ENCODE measurements at regions not wholly inside any gene's neighbourhood (a gene's known extent, or its start where the extent isn't known, plus 50 kb on each side); places are given as distances from the start of the nearest gene placed in this dataset.

DNA sequence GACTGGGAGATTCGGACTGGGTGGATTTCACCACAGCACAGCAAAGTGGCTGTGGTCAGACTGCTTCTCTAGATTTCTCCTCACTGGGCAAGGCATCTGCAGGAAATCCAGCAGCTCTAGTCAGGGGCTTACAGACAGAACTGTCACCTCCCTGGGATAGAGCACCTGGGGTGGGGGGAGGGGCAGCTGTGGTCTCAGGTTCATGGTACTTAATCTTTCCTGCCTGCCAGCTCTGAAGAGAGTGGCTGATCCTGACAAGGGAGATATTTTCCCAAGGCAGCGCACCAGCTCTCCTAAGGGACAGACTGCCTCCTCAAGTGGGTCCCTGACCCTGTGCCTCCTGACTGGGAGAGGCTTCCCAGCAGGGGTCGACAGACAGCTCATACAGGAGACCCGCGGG is 212.8 kb upstream of the KLF12 start:
- no peak overlapping the region for H3K4me3 Mint-ChIP-seq
- Histone ChIP-seq H3K9me3 (no peaks in the 10 kb centered on the region), H3K27me3 (replicated peaks in 1 of 2; ENCODE audit: control insufficient read depth in 2 of 2, extremely low read depth in 1 of 2, insufficient read depth in 2 of 2, low read length in 1 of 2) (peaks cover 0 to 11% of the 10 kb centered on the region in 2 experiments), H3K4me1 (ENCODE audit: control insufficient read depth in 1 of 2, extremely low read depth in 1 of 2, insufficient read depth in 2 of 2, low read length in 2 of 2) (no peaks in the 10 kb centered on the region), H3K36me3 (ENCODE audit: control insufficient read depth in 2 of 2, extremely low read depth in 1 of 2, insufficient read depth in 1 of 2, low read length in 1 of 2) (no peaks in the 10 kb centered on the region), H3K4me3 (ENCODE audit: control insufficient read depth in 1 of 2, extremely low read depth in 1 of 2, low read length in 1 of 2) (no peak overlapping the region), H3K27ac (ENCODE audit: low read length) (no peak overlapping the region)
- no peak for ATAC-seq (replicated peaks in 1 of 4)
- 93% methylated on average over 4 of the region's 5 CpGs for WGBS (ENCODE audit: insufficient coverage)
- peaks cover 8 to 39% (median 15%) of the 10 kb centered on the region in 3 donors for H3K9me3 Mint-ChIP-seq
- ChIA-PET POLR2A (interaction anchor here in 1 of 2 donors (0.5 to 0.6 kb wide), 2 partner anchors 176 to 342 kb away, joined by 3 to 4 read pairs; no protein-coding TSS in a partner anchor), CTCF (interaction anchor here in 1 of 2 donors (0.6 kb wide), 1 partner anchor 116 kb away, joined by 6 read pairs; no protein-coding TSS in a partner anchor)
- H3K4me1 Mint-ChIP-seq: peaks cover 0 to 4% (median 2%) of the 10 kb centered on the region in 3 donors
- peaks cover 40% of the 10 kb centered on the region for H3K36me3 Mint-ChIP-seq
- no peak overlapping the region for H3K27ac Mint-ChIP-seq
- peaks cover 1 to 5% of the 10 kb centered on the region in 2 donors for H3K27me3 Mint-ChIP-seq
- DNase-seq: no peak

DNA sequence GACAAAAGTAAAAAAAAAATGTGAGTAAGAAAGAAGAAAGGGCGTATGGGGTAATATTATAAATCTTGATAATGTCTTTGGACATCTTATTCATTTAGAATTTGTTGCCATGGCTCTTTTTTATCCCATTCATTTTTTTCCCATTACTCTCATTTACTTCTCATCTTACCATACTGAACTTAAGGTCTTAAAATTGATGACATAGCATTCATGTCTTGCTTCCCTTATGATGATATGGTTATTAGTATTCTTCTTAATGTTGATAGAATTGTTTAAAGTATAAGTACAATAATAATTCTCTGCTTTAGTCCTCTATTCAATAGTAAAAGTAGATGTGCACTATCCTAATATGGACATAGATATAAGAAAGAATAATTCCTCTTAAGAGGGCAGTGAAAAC is 204.1 kb upstream of the KLF12 start:
- WGBS (ENCODE audit: insufficient coverage): no CpG with 5 or more reads among the region's 1 CpG
- DNase-seq (no peak), ATAC-seq (replicated peaks in 1 of 4) (no peak)
- H3K4me3 ChIP-seq (ENCODE audit: control insufficient read depth in 1 of 2, extremely low read depth in 1 of 2, low read length in 1 of 2): no peak overlapping the region
- no peaks in the 10 kb centered on the region for H3K36me3 ChIP-seq (ENCODE audit: control insufficient read depth in 2 of 2, extremely low read depth in 1 of 2, insufficient read depth in 1 of 2, low read length in 1 of 2)
- H3K4me1 Mint-ChIP-seq: peaks cover 0 to 6% (median 0%) of the 10 kb centered on the region in 3 donors
- ChIA-PET CTCF (no interaction called here), POLR2A (no interaction called here)
- no peaks in the 10 kb centered on the region for H3K4me1 ChIP-seq (ENCODE audit: control insufficient read depth in 1 of 2, extremely low read depth in 1 of 2, insufficient read depth in 2 of 2, low read length in 2 of 2)
- no peaks in the 10 kb centered on the region for H3K27me3 ChIP-seq (replicated peaks in 1 of 2; ENCODE audit: control insufficient read depth in 2 of 2, extremely low read depth in 1 of 2, insufficient read depth in 2 of 2, low read length in 1 of 2)
- H3K4me3 Mint-ChIP-seq: no peak overlapping the region
- H3K27me3 Mint-ChIP-seq: no peaks in the 10 kb centered on the region
- H3K27ac Mint-ChIP-seq: no peak overlapping the region
- peaks cover 45% of the 10 kb centered on the region for H3K36me3 Mint-ChIP-seq
- no peak overlapping the region for H3K27ac ChIP-seq (ENCODE audit: low read length)
- no peaks in the 10 kb centered on the region for H3K9me3 ChIP-seq
- peaks cover 3 to 21% (median 5%) of the 10 kb centered on the region in 3 donors for H3K9me3 Mint-ChIP-seq

DNA sequence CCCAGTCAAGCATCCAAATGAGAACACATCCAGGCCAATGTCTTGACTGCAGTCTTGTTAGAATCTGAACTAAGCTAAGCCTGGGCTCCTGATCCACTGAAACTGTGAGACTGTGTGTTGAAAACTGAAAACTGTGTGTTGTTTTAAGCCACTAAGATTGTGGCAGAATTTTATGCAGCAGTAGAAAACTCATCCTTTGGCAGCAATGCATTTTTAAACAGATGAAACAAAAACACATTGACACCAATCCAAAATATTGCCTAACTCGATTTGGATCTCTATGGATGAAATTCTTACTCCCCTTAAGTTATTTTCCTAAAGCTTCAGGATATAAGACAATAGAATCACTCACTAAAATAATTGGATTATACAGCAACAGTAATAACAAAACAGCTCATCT is 202.3 kb upstream of the KLF12 start:
- Histone ChIP-seq H3K27me3 (replicated peaks in 1 of 2; ENCODE audit: control insufficient read depth in 2 of 2, extremely low read depth in 1 of 2, insufficient read depth in 2 of 2, low read length in 1 of 2) (no peaks in the 10 kb centered on the region), H3K9me3 (no peaks in the 10 kb centered on the region), H3K4me1 (ENCODE audit: control insufficient read depth in 1 of 2, extremely low read depth in 1 of 2, insufficient read depth in 2 of 2, low read length in 2 of 2) (no peaks in the 10 kb centered on the region), H3K27ac (ENCODE audit: low read length) (no peak overlapping the region), H3K4me3 (ENCODE audit: control insufficient read depth in 1 of 2, extremely low read depth in 1 of 2, low read length in 1 of 2) (no peak overlapping the region), H3K36me3 (ENCODE audit: control insufficient read depth in 2 of 2, extremely low read depth in 1 of 2, insufficient read depth in 1 of 2, low read length in 1 of 2) (no peaks in the 10 kb centered on the region)
- ChIA-PET CTCF (interaction anchor here in 1 of 2 donors (0.7 kb wide), 1 partner anchor 137 kb away, joined by 4 read pairs; no protein-coding TSS in a partner anchor), POLR2A (interaction anchor here in 1 of 2 donors (0.7 kb wide), 1 partner anchor 24 kb away, joined by 4 read pairs; no protein-coding TSS in a partner anchor)
- no peak for DNase-seq
- no peak overlapping the region for H3K27ac Mint-ChIP-seq
- WGBS (ENCODE audit: insufficient coverage): no CpG with 5 or more reads among the region's 1 CpG
- H3K4me3 Mint-ChIP-seq: no peak overlapping the region
- peaks cover 33% of the 10 kb centered on the region for H3K36me3 Mint-ChIP-seq
- H3K4me1 Mint-ChIP-seq: peaks cover 0 to 2% (median 0%) of the 10 kb centered on the region in 3 donors
- no peak for ATAC-seq (replicated peaks in 1 of 4)
- H3K27me3 Mint-ChIP-seq: no peaks in the 10 kb centered on the region
- H3K9me3 Mint-ChIP-seq: peaks cover 0 to 9% (median 5%) of the 10 kb centered on the region in 3 donors

DNA sequence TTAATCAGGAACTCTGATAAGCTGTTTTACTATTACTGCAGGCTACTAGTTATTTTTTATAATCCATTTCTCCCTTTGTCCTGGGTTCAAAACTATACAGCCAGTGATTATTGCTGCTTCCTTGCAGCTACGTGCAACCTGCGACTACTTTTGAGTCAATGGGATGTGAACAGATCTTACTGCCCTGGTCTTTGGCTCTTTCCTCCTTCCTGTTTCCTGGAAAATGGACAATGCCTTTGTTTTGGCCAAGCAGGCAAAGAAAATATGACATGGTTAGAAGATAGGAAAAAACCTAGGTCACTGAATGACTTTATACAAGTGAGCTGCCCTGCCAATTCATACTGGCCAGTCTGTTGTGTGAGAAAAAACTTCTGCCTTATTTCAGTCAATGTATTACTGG is 201.2 kb upstream of the KLF12 start:
- no peak overlapping the region for H3K4me3 ChIP-seq (ENCODE audit: control insufficient read depth in 1 of 2, extremely low read depth in 1 of 2, low read length in 1 of 2)
- no peaks in the 10 kb centered on the region for H3K4me1 ChIP-seq (ENCODE audit: control insufficient read depth in 1 of 2, extremely low read depth in 1 of 2, insufficient read depth in 2 of 2, low read length in 2 of 2)
- H3K4me3 Mint-ChIP-seq: no peak overlapping the region
- H3K4me1 Mint-ChIP-seq: no peaks in the 10 kb centered on the region
- H3K27me3 ChIP-seq (replicated peaks in 1 of 2; ENCODE audit: control insufficient read depth in 2 of 2, extremely low read depth in 1 of 2, insufficient read depth in 2 of 2, low read length in 1 of 2): no peaks in the 10 kb centered on the region
- DNase-seq (no peak), ATAC-seq (replicated peaks in 1 of 4) (no peak)
- CTCF ChIA-PET: no interaction called here
- H3K36me3 Mint-ChIP-seq: peaks cover 23% of the 10 kb centered on the region
- no CpG with 5 or more reads among the region's 2 CpGs for WGBS (ENCODE audit: insufficient coverage)
- no peaks in the 10 kb centered on the region for H3K9me3 ChIP-seq
- no peaks in the 10 kb centered on the region for H3K36me3 ChIP-seq (ENCODE audit: control insufficient read depth in 2 of 2, extremely low read depth in 1 of 2, insufficient read depth in 1 of 2, low read length in 1 of 2)
- H3K27me3 Mint-ChIP-seq: no peaks in the 10 kb centered on the region
- H3K9me3 Mint-ChIP-seq: peaks cover 0 to under 1% (median 0%) of the 10 kb centered on the region in 3 donors
- H3K27ac Mint-ChIP-seq: no peak overlapping the region
- H3K27ac ChIP-seq (ENCODE audit: low read length): no peak overlapping the region
- POLR2A ChIA-PET: no interaction called here

DNA sequence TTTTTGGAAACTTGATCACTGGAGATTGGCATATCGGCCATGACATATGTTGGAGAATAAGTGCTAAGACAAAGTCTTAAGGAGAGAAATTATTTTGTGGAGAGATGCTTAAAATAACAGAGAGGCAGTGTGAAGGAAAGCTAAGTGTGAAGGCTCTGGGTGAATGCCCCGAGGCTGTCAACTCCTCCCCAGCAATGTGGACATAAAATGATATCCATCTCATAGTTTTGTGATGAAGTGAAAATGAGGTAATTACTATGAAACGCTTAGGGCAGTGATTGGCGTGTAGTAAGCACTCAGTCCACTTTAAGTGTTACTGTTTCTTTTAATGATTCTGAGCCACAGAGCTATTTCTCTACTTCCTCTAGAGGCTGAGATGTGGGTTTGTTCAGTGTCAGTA is 195.8 kb upstream of the KLF12 start:
- Histone ChIP-seq H3K4me3 (ENCODE audit: control insufficient read depth in 1 of 2, extremely low read depth in 1 of 2, low read length in 1 of 2) (no peak overlapping the region), H3K36me3 (ENCODE audit: control insufficient read depth in 2 of 2, extremely low read depth in 1 of 2, insufficient read depth in 1 of 2, low read length in 1 of 2) (no peaks in the 10 kb centered on the region), H3K4me1 (ENCODE audit: control insufficient read depth in 1 of 2, extremely low read depth in 1 of 2, insufficient read depth in 2 of 2, low read length in 2 of 2) (no peaks in the 10 kb centered on the region), H3K27me3 (replicated peaks in 1 of 2; ENCODE audit: control insufficient read depth in 2 of 2, extremely low read depth in 1 of 2, insufficient read depth in 2 of 2, low read length in 1 of 2) (no peaks in the 10 kb centered on the region), H3K27ac (ENCODE audit: low read length) (no peak overlapping the region), H3K9me3 (no peaks in the 10 kb centered on the region)
- Mint-ChIP-seq H3K4me3 (no peak overlapping the region), H3K9me3 (peaks cover 0 to 4% (median 0%) of the 10 kb centered on the region in 3 donors), H3K36me3 (peaks cover 39% of the 10 kb centered on the region), H3K4me1 (no peaks in the 10 kb centered on the region), H3K27ac (no peak overlapping the region), H3K27me3 (no peaks in the 10 kb centered on the region)
- ATAC-seq (replicated peaks in 1 of 4): no peak
- ChIA-PET CTCF (no interaction called here), POLR2A (no interaction called here)
- no CpG with 5 or more reads among the region's 4 CpGs for WGBS (ENCODE audit: insufficient coverage)
- no peak for DNase-seq

DNA sequence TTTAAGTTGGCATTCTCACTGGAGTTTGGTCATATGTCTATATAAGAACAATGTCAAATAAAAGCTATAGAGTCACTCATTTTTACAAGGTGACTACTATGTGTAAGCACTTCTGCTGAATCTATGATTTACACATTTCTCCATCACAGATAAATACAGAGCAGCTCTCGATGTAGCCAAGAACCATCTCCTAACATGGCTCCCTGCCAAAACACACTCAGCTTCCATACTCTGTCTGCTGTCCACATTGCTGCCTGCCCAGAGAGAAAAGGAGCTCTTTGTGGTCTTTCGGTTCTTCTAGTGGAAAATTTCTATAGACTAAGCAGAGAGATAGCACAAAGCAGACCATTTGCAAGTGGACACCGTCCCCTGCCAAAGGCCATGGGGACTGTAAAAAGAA is 190.9 kb upstream of the KLF12 start:
- peaks cover 0 to 4% (median 0%) of the 10 kb centered on the region in 3 donors for H3K9me3 Mint-ChIP-seq
- ChIA-PET POLR2A (no interaction called here), CTCF (interaction anchor here in 1 of 2 donors (0.6 kb wide), 1 partner anchor 379 kb away, joined by 4 read pairs; no protein-coding TSS in a partner anchor)
- no peaks in the 10 kb centered on the region for H3K4me1 Mint-ChIP-seq
- WGBS (ENCODE audit: insufficient coverage): 89% methylated on average over 1 of the region's 3 CpGs
- ATAC-seq (replicated peaks in 1 of 4) (no peak), DNase-seq (no peak)
- H3K27ac ChIP-seq (ENCODE audit: low read length): no peak overlapping the region
- H3K27ac Mint-ChIP-seq: no peak overlapping the region
- H3K4me3 ChIP-seq (ENCODE audit: control insufficient read depth in 1 of 2, extremely low read depth in 1 of 2, low read length in 1 of 2): no peak overlapping the region
- H3K4me1 ChIP-seq (ENCODE audit: control insufficient read depth in 1 of 2, extremely low read depth in 1 of 2, insufficient read depth in 2 of 2, low read length in 2 of 2): no peaks in the 10 kb centered on the region
- no peaks in the 10 kb centered on the region for H3K27me3 ChIP-seq (replicated peaks in 1 of 2; ENCODE audit: control insufficient read depth in 2 of 2, extremely low read depth in 1 of 2, insufficient read depth in 2 of 2, low read length in 1 of 2)
- H3K27me3 Mint-ChIP-seq: no peaks in the 10 kb centered on the region
- H3K36me3 Mint-ChIP-seq: peaks cover 38% of the 10 kb centered on the region
- H3K36me3 ChIP-seq (ENCODE audit: control insufficient read depth in 2 of 2, extremely low read depth in 1 of 2, insufficient read depth in 1 of 2, low read length in 1 of 2): no peaks in the 10 kb centered on the region
- no peak overlapping the region for H3K4me3 Mint-ChIP-seq
- H3K9me3 ChIP-seq: no peaks in the 10 kb centered on the region

DNA sequence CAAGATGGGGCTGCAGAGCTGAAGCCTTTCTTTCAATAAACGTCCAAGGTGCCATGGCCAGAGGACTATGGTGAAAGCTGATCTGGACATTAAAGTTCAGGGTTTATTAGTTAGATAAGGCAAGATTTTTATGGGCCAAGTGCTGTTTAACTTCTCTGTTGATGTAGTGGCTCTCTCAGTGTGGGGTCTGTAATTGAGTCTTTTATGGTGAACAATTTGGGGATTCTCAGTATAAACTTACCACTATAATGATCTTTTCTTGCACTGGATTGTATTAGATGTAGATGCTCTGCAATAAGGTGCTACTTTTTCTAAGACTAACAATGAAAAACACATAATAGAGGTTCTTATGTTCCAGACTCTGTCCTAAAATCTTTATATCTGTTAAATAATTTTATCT is 190.1 kb upstream of the KLF12 start:
- WGBS (ENCODE audit: insufficient coverage): no CpG with 5 or more reads among the region's 1 CpG

More for the DNA sequence above, 190.1 kb upstream of the KLF12 start:
- Histone ChIP-seq H3K4me3 (ENCODE audit: control insufficient read depth in 1 of 2, extremely low read depth in 1 of 2, low read length in 1 of 2) (no peak overlapping the region), H3K27me3 (replicated peaks in 1 of 2; ENCODE audit: control insufficient read depth in 2 of 2, extremely low read depth in 1 of 2, insufficient read depth in 2 of 2, low read length in 1 of 2) (no peaks in the 10 kb centered on the region), H3K4me1 (ENCODE audit: control insufficient read depth in 1 of 2, extremely low read depth in 1 of 2, insufficient read depth in 2 of 2, low read length in 2 of 2) (no peaks in the 10 kb centered on the region), H3K36me3 (ENCODE audit: control insufficient read depth in 2 of 2, extremely low read depth in 1 of 2, insufficient read depth in 1 of 2, low read length in 1 of 2) (no peaks in the 10 kb centered on the region), H3K9me3 (no peaks in the 10 kb centered on the region), H3K27ac (ENCODE audit: low read length) (no peak overlapping the region)
- no peak for ATAC-seq (replicated peaks in 1 of 4)
- H3K27ac Mint-ChIP-seq: no peak overlapping the region
- no peak for DNase-seq
- no peak overlapping the region for H3K4me3 Mint-ChIP-seq
- H3K4me1 Mint-ChIP-seq: no peaks in the 10 kb centered on the region
- CTCF ChIA-PET: interaction anchor here in 1 of 2 donors (0.6 kb wide), 1 partner anchor 379 kb away, joined by 4 read pairs; no protein-coding TSS in a partner anchor
- POLR2A ChIA-PET: no interaction called here
- peaks cover 0 to 4% (median 0%) of the 10 kb centered on the region in 3 donors for H3K9me3 Mint-ChIP-seq
- peaks cover 38% of the 10 kb centered on the region for H3K36me3 Mint-ChIP-seq
- H3K27me3 Mint-ChIP-seq: no peaks in the 10 kb centered on the region
